ENCODE measurements at regions not wholly inside any gene's neighbourhood (a gene's known extent, or its start where the extent isn't known, plus 50 kb on each side); places are given as distances from the start of the nearest gene placed in this dataset.

- ChIA-PET POLR2A (interaction anchor here (0.6 kb wide), 1 partner anchor 576 kb away, joined by 3 read pairs; no protein-coding TSS in a partner anchor), CTCF (interaction anchor here (0.7 to 3.5 kb wide), 18 partner anchors 9 to 632 kb away, joined by 3 to 34 read pairs (median 4); partner anchors contain the start of gene SULF2)
- Mint-ChIP-seq H3K27me3 (ENCODE audit: low read depth) (no peaks in the 10 kb centered on the region), H3K9me3 (peaks cover 8% of the 10 kb centered on the region; the same call in 1 of the 2 replicates), H3K4me3 (no peak overlapping the region), H3K27ac (peak overlapping the region; percentile 89), H3K4me1 (peaks cover 51% of the 10 kb centered on the region), H3K36me3 (peaks cover 4% of the 10 kb centered on the region; the same call in 1 of the 2 replicates)
- peak; percentile 18; the same call in 1 of the 2 replicates for TF ChIP-seq NFYB (CRISPR knock-in tag; conservative IDR thresholded peaks at IDR 0.05; ENCODE audit: low read depth)
- TF ChIP-seq ZMAT4 (CRISPR knock-in tag; IDR thresholded peaks at IDR 0.05) = no peak
- DNase-seq (ENCODE audit: low spot score) = no peak
- ATAC-seq = no peak
These were observed 510.7 kb upstream of the SULF2 start for GRCh38 chr20:48295966-48296421.

GRCh38 chr20:48295445-48295903, 510.2 kb upstream of the SULF2 start:
- no peaks in the 10 kb centered on the region for H3K27me3 Mint-ChIP-seq (ENCODE audit: low read depth)
- DNase-seq (ENCODE audit: low spot score) (no peak), ATAC-seq (peak; percentile 79)
- CTCF ChIA-PET = interaction anchor here (0.7 to 3.5 kb wide), 18 partner anchors 9 to 631 kb away, joined by 3 to 34 read pairs (median 4); partner anchors contain the start of gene SULF2
- peak overlapping the region; percentile 89 for H3K27ac Mint-ChIP-seq
- H3K4me3 Mint-ChIP-seq = no peak overlapping the region
- H3K36me3 Mint-ChIP-seq = peaks cover 4% of the 10 kb centered on the region; the same call in 1 of the 2 replicates
- no peak for TF ChIP-seq ZNF671 (CRISPR knock-in tag; IDR thresholded peaks at IDR 0.05)
- no peak for TF ChIP-seq RORB (CRISPR knock-in tag; IDR thresholded peaks at IDR 0.05)
- no peak for TF ChIP-seq HMGA2 (CRISPR knock-in tag; IDR thresholded peaks at IDR 0.05)
- TF ChIP-seq MYBL2 (CRISPR knock-in tag; IDR thresholded peaks at IDR 0.05) = no peak
- no peak for TF ChIP-seq TEAD4 (CRISPR knock-in tag; IDR thresholded peaks at IDR 0.05)
- no peak for TF ChIP-seq TEAD1 (CRISPR knock-in tag; IDR thresholded peaks at IDR 0.05)
- TF ChIP-seq SOX15 (CRISPR knock-in tag; IDR thresholded peaks at IDR 0.05) = no peak
- no peak for TF ChIP-seq NR2C2 (CRISPR knock-in tag; IDR thresholded peaks at IDR 0.05)
- TF ChIP-seq NFE2L1 (CRISPR knock-in tag; IDR thresholded peaks at IDR 0.05) = no peak
- no peak for TF ChIP-seq ETV6 (CRISPR knock-in tag; IDR thresholded peaks at IDR 0.05)
- no peak for TF ChIP-seq OVOL2 (CRISPR knock-in tag; IDR thresholded peaks at IDR 0.05; ENCODE audit: borderline replicate concordance)
- no peak for TF ChIP-seq JUN (CRISPR knock-in tag; IDR thresholded peaks at IDR 0.05)
- no peak for TF ChIP-seq PRDM15 (CRISPR knock-in tag; IDR thresholded peaks at IDR 0.05)
- no peak for TF ChIP-seq ZNF396 (CRISPR knock-in tag; IDR thresholded peaks at IDR 0.05; ENCODE audit: borderline replicate concordance)
- TF ChIP-seq NR1H2 (CRISPR knock-in tag; IDR thresholded peaks at IDR 0.05) = no peak
- no peak for TF ChIP-seq ATF2 (CRISPR knock-in tag; IDR thresholded peaks at IDR 0.05; ENCODE audit: borderline replicate concordance, low read depth)
- H3K4me1 Mint-ChIP-seq = peaks cover 56% of the 10 kb centered on the region
- POLR2A ChIA-PET = no interaction called here
- H3K9me3 Mint-ChIP-seq = peaks cover 8% of the 10 kb centered on the region; the same call in 1 of the 2 replicates

- peaks cover 4% of the 10 kb centered on the region; the same call in 1 of the 2 replicates for H3K36me3 Mint-ChIP-seq
- H3K27me3 Mint-ChIP-seq (ENCODE audit: low read depth) = no peaks in the 10 kb centered on the region
- ChIA-PET POLR2A (no interaction called here), CTCF (interaction anchor here (0.7 to 3.5 kb wide), 14 partner anchors 9 to 631 kb away, joined by 3 to 34 read pairs (median 4); partner anchors contain the start of gene SULF2)
- peaks cover 60% of the 10 kb centered on the region for H3K4me1 Mint-ChIP-seq
- no peak for ATAC-seq
- DNase-seq (ENCODE audit: low spot score) = no peak
- peak overlapping the region; percentile 89 for H3K27ac Mint-ChIP-seq
- H3K9me3 Mint-ChIP-seq = peaks cover 8% of the 10 kb centered on the region; the same call in 1 of the 2 replicates
- no peak overlapping the region for H3K4me3 Mint-ChIP-seq
- TF ChIP-seq JAZF1 (CRISPR knock-in tag; IDR thresholded peaks at IDR 0.05) = no peak
- TF ChIP-seq ZNF232 (CRISPR knock-in tag; IDR thresholded peaks at IDR 0.05) = no peak
- no peak for TF ChIP-seq TEAD1 (CRISPR knock-in tag; IDR thresholded peaks at IDR 0.05)
- TF ChIP-seq NFE2L1 (CRISPR knock-in tag; IDR thresholded peaks at IDR 0.05) = no peak
- TF ChIP-seq USF2 (CRISPR knock-in tag; IDR thresholded peaks at IDR 0.05) = no peak
- no peak for TF ChIP-seq ARID4B (CRISPR knock-in tag; IDR thresholded peaks at IDR 0.05; ENCODE audit: borderline replicate concordance)
These were observed 509.7 kb upstream of the SULF2 start for GRCh38 chr20:48294942-48295341.
